Daoy (cell line): ENCODE measurements at regions not wholly inside any gene's neighbourhood (a gene's known extent, or its start where the extent isn't known, plus 50 kb on each side); places are given as distances from the start of the nearest gene placed in this dataset.

Source experiments
- DNase-seq: peaks from one replicate; pipeline ENCODE4 v3.0.0-alpha.2; 2015; ENCODE audit warnings: low read depth

DNA sequence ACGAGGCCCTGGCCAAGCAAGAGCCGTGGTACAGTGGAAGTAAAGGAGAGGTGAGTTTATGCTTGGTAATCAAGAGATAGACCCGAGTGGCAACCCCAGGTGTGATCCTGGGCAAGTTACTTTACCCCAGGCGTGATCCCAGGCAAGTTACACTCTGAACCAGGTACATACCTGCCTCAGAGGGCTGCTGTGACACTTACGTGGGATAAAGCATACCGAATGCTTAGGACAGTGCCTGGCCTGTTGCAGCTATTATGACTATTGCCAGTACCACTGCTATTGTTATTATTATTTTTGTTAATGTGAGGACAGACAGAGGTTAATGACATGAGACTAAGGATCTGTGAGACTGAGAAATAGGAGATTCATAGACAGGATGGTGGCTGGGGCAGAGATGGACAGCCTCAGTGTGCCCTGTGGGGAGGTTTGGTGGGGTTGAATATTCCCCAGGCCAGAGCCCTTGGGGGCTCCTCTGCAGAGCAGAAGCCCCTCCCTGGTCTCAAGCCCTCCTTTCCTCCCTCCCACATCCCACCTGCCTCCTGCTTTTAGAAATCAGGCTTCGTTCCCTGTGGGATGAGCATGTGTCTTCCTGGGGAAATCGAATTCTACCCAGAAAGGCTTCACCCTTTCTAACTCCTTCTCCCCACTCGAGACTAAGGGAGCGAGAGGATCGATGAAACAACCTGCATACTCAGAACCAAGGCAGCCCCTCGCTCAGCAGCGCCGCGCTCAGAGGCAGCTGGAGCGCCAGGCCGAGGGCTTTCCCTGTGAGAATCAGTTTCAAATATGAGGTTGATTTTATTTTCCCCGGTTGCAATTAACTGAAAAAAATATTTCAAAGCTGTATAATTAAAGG, 62.0 kb upstream of the SIX3 start:
- no peak for DNase-seq

- DNase-seq: no peak
These were observed 61.4 kb upstream of the SIX3 start for GRCh38 chr2:44880125-44880483.

DNA sequence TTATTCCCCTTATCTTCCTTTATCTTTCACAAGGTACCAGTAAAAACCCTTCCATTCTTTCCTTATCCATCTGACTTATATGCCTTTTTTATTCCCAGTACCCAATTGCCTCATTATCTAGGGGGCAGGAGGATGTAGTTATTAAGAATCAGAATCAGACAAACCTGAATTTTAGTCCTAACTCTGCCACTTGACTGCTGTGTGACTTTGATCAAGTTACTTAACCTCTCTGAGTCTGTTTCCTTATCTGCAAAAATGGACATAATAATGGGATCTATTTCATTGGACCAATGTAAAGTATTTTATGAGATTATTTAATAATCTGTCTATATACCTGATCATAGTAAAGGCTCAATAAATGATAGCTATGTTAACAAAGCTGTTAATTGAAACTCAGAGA, 59.6 kb upstream of the SIX3 start:
- DNase-seq: no peak

- DNase-seq: no peak
These were observed 58.1 kb upstream of the SIX3 start for GRCh38 chr2:44883356-44883755.

- no peak for DNase-seq
These were observed 57.3 kb upstream of the SIX3 start for GRCh38 chr2:44884231-44884630.

DNA sequence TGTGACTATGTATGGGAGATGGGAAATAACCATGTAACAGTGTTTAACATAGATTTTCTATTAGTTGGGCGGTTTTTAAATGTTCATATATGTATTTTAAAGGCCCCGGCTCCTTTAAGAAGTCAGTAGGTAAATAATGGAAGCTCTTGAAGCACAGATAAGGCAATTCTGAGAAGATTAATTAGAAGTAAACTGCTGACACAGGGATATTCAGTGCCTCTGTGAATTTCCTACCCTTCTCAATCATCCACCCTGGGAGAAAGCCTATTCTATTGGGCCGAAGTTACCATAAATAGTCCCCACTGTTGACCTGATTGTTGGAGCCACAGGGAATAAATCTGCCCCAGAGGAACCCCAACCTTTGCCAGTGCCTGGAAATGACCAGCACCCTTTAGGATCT, 56.8 kb upstream of the SIX3 start:
- DNase-seq: no peak

DNA sequence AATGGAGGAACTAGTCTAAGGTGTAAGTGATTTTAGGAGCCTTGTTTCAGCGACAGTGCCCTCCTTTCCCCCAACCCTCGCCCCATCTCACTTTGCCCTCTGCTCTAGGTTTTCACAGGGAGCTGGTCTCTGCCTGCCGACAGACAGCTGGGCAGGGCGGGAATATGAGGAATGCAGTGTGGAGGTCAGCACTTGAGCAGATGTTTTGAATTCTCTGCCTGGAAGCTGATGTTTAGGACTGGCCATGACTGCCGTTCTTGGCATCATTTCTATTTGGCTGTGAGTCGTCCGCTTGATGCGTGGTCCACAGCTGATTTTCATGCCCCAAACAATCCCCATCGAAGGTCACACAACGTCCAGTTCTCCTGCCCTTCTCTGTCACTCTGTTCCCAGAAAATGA, 55.1 kb upstream of the SIX3 start:
- no peak for DNase-seq

- no peak for DNase-seq
These were observed 52.4 kb upstream of the SIX3 start for GRCh38 chr2:44889096-44889495.
